ENCODE measurements at regions not wholly inside any gene's neighbourhood (a gene's known extent, or its start where the extent isn't known, plus 50 kb on each side); places are given as distances from the start of the nearest gene placed in this dataset.

DNA sequence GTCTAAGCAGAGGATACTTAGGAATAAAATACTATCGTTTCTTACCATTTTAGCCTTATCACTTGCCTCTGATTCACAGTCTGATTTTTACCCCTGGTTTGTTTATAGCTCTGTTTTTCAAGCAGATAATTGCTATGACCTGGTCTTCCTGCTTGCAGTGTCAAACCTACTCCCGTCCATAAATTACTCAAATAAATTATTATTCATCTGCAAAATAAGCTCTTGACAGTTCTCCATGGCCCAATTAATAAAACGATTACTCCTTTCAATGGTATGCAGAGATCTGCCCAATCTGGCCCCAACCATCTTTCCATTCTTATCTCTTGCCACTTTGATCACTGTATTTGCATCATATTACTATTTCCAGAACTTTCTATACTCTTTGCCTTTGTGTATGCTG, 354.0 kb downstream of the CCDC85A start:
- TF ChIP-seq CTCF (IDR thresholded peaks at IDR 0.05) (no peak), POLR2A (IDR thresholded peaks at IDR 0.05) (no peak), POLR2AphosphoS5 (IDR thresholded peaks at IDR 0.05) (no peak), EP300 (IDR thresholded peaks at IDR 0.05) (no peak)
